ENCODE measurements at regions not wholly inside any gene's neighbourhood (a gene's known extent, or its start where the extent isn't known, plus 50 kb on each side); places are given as distances from the start of the nearest gene placed in this dataset.

DNA sequence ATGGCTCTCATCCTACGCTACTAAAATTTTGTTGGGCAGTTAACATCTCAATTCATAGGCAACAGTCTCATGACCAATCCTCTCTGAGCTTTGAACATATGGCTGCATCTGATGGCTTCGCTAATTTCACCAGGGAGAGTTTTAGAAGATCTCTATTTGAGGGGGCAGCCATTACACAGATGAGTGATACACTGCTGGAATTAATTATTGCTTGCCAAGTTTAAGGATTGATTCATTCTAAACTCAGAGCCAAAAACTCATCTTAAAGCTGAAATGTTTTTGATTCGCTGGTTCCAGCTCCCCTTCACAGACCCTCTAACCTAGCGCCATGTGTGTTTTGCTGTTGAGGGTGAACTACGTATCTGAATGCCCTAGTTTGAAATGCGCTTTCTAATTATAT is 519.9 kb upstream of the WWC1 start (continued):
- TF ChIP-seq CTCF (IDR thresholded peaks at IDR 0.05) (no peak), E2F4 (CRISPR knock-in tag; IDR thresholded peaks at IDR 0.05; ENCODE audit: borderline replicate concordance, low read depth) (no peak), STAT6 (CRISPR knock-in tag; conservative IDR thresholded peaks at IDR 0.05; ENCODE audit: low read depth) (no peak), ARID4B (CRISPR knock-in tag; IDR thresholded peaks at IDR 0.05; ENCODE audit: borderline replicate concordance) (no peak), SMAD4 (CRISPR knock-in tag; IDR thresholded peaks at IDR 0.05) (no peak), MAX (CRISPR knock-in tag; IDR thresholded peaks at IDR 0.05) (no peak), CREM (CRISPR knock-in tag; IDR thresholded peaks at IDR 0.05) (no peak)
- TF ChIP-seq, protein P1, sequence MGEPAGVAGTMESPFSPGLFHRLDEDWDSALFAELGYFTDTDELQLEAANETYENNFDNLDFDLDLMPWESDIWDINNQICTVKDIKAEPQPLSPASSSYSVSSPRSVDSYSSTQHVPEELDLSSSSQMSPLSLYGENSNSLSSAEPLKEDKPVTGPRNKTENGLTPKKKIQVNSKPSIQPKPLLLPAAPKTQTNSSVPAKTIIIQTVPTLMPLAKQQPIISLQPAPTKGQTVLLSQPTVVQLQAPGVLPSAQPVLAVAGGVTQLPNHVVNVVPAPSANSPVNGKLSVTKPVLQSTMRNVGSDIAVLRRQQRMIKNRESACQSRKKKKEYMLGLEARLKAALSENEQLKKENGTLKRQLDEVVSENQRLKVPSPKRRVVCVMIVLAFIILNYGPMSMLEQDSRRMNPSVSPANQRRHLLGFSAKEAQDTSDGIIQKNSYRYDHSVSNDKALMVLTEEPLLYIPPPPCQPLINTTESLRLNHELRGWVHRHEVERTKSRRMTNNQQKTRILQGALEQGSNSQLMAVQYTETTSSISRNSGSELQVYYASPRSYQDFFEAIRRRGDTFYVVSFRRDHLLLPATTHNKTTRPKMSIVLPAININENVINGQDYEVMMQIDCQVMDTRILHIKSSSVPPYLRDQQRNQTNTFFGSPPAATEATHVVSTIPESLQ (CRISPR knock-in tag; IDR thresholded peaks at IDR 0.05): no peak

DNA sequence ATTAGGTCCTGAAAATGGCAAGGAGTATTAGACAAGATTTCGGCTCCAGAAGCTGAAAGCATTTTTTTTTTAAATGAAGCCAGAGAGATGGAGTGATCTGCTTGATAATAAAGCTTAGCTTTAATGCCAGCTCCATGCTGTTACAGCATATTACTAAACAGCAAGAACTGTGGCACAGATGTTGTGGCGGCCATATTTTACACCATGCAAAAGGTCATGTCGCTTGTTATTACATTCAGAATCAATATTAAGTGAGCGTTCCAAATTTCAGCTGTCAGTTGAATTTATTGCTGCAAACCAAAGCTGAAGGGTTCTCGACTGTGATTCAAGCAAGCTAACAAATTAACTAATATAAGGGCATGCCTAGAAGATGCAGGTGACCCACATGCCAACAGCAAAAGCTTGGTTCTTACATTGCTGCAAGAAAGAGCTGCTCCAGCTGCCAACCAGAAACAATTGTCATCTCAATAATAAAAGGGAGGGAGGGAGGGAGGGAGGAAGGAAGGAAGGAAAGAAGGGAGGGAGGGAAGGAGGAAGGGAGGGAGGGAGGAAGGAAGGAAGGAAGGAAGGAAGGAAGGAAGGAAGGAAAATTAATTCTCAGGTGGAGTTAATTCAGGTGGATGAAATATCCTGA is 517.7 kb upstream of the WWC1 start:
- ATAC-seq: no peak
- CTCF ChIA-PET: interaction anchor here (0.6 kb wide), 1 partner anchor 33 kb away, joined by 3 read pairs; no protein-coding TSS in a partner anchor
- H3K9me3 Mint-ChIP-seq: peaks cover 14% of the 10 kb centered on the region
- H3K27me3 Mint-ChIP-seq (ENCODE audit: low read depth): no peaks in the 10 kb centered on the region
- H3K27ac Mint-ChIP-seq: no peak overlapping the region
- DNase-seq (ENCODE audit: low spot score): no peak
- POLR2A ChIA-PET: no interaction called here
- no peak overlapping the region for H3K4me3 Mint-ChIP-seq
- H3K4me1 Mint-ChIP-seq: 0 out of 2 replicates have a peak, but pooled peaks cover 4% of the 10 kb centered on the region
- peaks cover 4% of the 10 kb centered on the region; the same call in 1 of the 2 replicates for H3K36me3 Mint-ChIP-seq
- TF ChIP-seq, protein P2, sequence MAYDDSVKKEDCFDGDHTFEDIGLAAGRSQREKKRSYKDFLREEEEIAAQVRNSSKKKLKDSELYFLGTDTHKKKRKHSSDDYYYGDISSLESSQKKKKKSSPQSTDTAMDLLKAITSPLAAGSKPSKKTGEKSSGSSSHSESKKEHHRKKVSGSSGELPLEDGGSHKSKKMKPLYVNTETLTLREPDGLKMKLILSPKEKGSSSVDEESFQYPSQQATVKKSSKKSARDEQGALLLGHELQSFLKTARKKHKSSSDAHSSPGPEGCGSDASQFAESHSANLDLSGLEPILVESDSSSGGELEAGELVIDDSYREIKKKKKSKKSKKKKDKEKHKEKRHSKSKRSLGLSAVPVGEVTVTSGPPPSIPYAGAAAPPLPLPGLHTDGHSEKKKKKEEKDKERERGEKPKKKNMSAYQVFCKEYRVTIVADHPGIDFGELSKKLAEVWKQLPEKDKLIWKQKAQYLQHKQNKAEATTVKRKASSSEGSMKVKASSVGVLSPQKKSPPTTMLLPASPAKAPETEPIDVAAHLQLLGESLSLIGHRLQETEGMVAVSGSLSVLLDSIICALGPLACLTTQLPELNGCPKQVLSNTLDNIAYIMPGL (CRISPR knock-in tag; IDR thresholded peaks at IDR 0.05): no peak
- TF ChIP-seq TP53 (CRISPR knock-in tag; IDR thresholded peaks at IDR 0.05) (no peak), PRRX2 (CRISPR knock-in tag; IDR thresholded peaks at IDR 0.05) (no peak), NFE2L1 (CRISPR knock-in tag; IDR thresholded peaks at IDR 0.05) (no peak), RELA (CRISPR knock-in tag; IDR thresholded peaks at IDR 0.05; ENCODE audit: borderline replicate concordance) (no peak), FOXK1 (CRISPR knock-in tag; IDR thresholded peaks at IDR 0.05) (no peak), ZBTB43 (CRISPR knock-in tag; IDR thresholded peaks at IDR 0.05) (no peak)
